ENCODE measurements at regions not wholly inside any gene's neighbourhood (a gene's known extent, or its start where the extent isn't known, plus 50 kb on each side); places are given as distances from the start of the nearest gene placed in this dataset.

GRCh38 chr9:135366104-135366503 lies 113.5 kb upstream of the PPP1R26 start:
- TF ChIP-seq POLR2AphosphoS5 (IDR thresholded peaks at IDR 0.05; ENCODE audit: low read depth, low read length) (no peak), TAF1 (IDR thresholded peaks at IDR 0.05; ENCODE audit: borderline replicate concordance, low read depth, low read length) (no peak)

Measured in GM12892 (cell line).